ACC112 (cell line): ENCODE measurements at regions not wholly inside any gene's neighbourhood (a gene's known extent, or its start where the extent isn't known, plus 50 kb on each side); places are given as distances from the start of the nearest gene placed in this dataset.
"Not testable (repeated sequence)": the region's sequence is repeated elsewhere in the genome, so short reads cannot be mapped to it uniquely, and the experiment has no call there.

ENCODE experiments used
- H2AFZ ChIP-seq: fragments of 200-600 bp; sonication (generic); one replicate; pipeline ENCODE4 v1.6.0; 2017; ENCODE audit warnings: antibody characterized with exemption, low read length; ENCODE audit not compliant: unreplicated experiment
- H3K27ac ChIP-seq: fragments of 200-600 bp; sonication (generic); 2 replicates; pipeline ENCODE4 v1.5.1; 2014; ENCODE audit warnings: low read depth, mild to moderate bottlenecking, antibody characterized with exemption, low read length, moderate library complexity
- H3K27me3 ChIP-seq: fragments of 200-600 bp; sonication (generic); 2 replicates; pipeline ENCODE4 v1.6.1; 2014; ENCODE audit warnings: mild to moderate bottlenecking, antibody characterized with exemption, low read length, moderate library complexity, mixed read lengths; ENCODE audit not compliant: insufficient read depth
- H3K36me3 ChIP-seq: fragments of 200-600 bp; sonication (generic); 2 replicates; pipeline ENCODE4 v1.6.1; 2016; ENCODE audit warnings: mild to moderate bottlenecking, antibody characterized with exemption, low read length, moderate library complexity, mixed read lengths; ENCODE audit not compliant: insufficient read depth
- H3K4me1 ChIP-seq: fragments of 200-600 bp; sonication (generic); one replicate; pipeline ENCODE4 v1.6.1; 2016; ENCODE audit warnings: low read length, mixed read lengths; ENCODE audit not compliant: insufficient read depth, unreplicated experiment, control insufficient read depth
- H3K4me3 ChIP-seq: fragments of 200-600 bp; sonication (generic); 2 replicates; pipeline ENCODE4 v1.5.1; 2014; ENCODE audit warnings: mild to moderate bottlenecking, low read depth, low read length
- H3K79me2 ChIP-seq: fragments of 200-600 bp; sonication (generic); one replicate; pipeline ENCODE4 v1.6.0; 2016; ENCODE audit warnings: low read length; ENCODE audit not compliant: control insufficient read depth, unreplicated experiment, insufficient read depth

DNA sequence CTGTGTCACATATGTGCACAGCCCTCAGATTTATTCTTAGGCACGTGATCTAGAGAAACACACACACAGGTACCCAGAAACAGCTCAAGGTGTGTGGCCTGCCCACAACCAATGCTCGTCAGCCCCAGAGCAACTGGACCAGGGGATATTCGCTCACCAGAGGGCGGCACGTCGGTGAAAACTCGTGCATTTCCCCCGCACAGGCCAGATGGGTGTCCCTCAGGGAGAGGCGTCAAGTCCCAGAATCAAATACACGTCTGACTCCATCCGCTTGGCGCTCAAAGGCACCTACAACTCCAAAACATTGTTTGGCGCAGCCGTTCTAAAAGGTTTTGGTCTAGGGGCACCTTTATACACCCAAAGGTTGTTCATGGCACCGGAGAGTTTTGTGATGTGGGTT lies 429.0 kb downstream of the BRD1 start:
- Histone ChIP-seq H3K27me3 (no peaks in the 10 kb centered on the region), H3K79me2 (no peaks in the 10 kb centered on the region), H3K27ac (no peak overlapping the region), H3K4me3 (no peak overlapping the region), H3K36me3 (no peaks in the 10 kb centered on the region), H2AFZ (no peak overlapping the region), H3K4me1 (no peaks in the 10 kb centered on the region)

DNA sequence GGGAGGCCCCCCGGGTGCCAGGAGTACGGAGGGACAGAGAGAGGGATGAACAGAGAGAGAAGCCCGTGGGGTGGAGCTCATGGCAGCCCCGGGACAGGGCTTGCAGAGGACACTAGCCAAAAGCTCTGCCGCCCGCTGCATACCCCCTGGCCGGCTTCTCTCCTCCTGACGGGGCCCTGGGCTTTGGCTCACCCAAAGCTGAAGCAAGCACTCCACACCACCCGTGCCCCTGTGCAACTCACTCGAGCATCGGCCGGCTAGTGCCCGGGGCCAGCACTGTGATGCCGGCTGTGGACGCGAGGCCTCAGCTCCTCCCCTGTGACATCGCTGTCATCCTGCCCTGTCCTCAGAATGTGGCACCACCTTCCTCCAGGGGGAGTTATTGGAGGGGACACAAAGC lies 429.6 kb downstream of the BRD1 start:
- Histone ChIP-seq H3K27ac (no peak overlapping the region), H3K4me1 (no peaks in the 10 kb centered on the region), H3K4me3 (no peak overlapping the region), H2AFZ (no peak overlapping the region), H3K27me3 (no peaks in the 10 kb centered on the region), H3K36me3 (no peaks in the 10 kb centered on the region), H3K79me2 (no peaks in the 10 kb centered on the region)

DNA sequence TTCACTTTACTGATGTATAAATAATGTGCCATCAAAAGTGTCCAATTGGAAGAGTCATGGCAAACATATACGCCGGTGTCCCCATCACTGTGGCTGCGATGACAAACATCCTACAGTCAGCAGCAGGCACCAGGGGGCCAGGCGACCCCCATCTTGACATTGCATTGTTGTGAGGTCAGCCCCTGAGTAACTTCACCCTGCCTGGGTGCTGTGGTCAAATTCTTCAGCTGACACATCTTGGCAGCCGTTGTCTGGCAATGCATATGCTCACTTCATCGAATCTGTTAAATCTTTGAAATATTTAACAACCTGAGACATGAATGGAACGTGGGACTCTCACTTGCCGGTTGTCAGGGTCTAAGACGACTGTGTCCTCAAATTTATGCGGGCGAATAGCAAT lies 430.9 kb downstream of the BRD1 start:
- Histone ChIP-seq H3K27me3 (no peaks in the 10 kb centered on the region), H2AFZ (no peak overlapping the region), H3K27ac (no peak overlapping the region), H3K36me3 (no peaks in the 10 kb centered on the region), H3K4me3 (no peak overlapping the region), H3K4me1 (no peaks in the 10 kb centered on the region), H3K79me2 (no peaks in the 10 kb centered on the region)

DNA sequence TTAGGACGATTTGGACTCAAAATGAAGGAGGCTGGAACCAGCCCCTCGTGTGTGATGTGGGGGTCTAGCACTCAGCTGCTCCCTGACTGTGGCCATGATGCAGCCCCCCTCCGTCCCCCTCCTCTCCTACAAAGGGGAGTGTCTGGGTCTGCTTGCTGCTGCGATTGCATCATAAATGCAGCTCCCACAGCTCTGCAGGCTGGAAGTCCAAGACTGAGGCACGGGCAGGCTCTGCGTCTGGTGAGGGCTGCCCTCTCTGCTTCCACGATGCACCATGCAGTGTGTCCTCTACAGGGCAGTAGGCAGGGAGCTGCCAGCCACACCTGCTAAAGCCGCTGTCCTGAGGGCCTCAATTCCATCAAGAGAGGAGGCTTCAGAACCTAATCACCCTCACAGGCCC lies 432.1 kb downstream of the BRD1 start:
- Histone ChIP-seq H3K79me2 (no peaks in the 10 kb centered on the region), H2AFZ (no peak overlapping the region), H3K4me1 (no peaks in the 10 kb centered on the region), H3K4me3 (no peak overlapping the region), H3K27me3 (no peaks in the 10 kb centered on the region), H3K27ac (no peak overlapping the region), H3K36me3 (no peaks in the 10 kb centered on the region)

DNA sequence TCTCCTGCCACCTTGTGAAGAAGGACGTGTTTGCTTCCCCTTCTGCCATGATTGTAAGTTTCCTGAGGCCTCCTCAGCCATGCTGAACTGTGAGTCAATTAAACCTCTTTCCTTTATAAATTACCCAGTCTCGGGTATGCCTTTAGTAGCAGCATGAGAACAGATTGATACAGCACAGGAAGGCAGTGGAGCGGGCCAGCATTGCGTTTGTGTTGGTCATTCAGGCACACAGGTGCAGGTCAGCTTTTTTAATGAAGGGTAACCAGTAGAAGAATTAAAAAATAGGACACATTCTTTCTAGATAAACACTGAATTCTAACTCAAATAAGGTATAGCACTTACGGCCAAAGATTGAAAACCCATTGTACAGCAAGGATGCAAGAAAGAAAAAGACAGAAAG lies 432.6 kb downstream of the BRD1 start:
- H2AFZ ChIP-seq, H3K79me2 ChIP-seq, H3K27ac ChIP-seq, H3K36me3 ChIP-seq, H3K4me3 ChIP-seq, H3K27me3 ChIP-seq, H3K4me1 ChIP-seq: not testable (repeated sequence)

DNA sequence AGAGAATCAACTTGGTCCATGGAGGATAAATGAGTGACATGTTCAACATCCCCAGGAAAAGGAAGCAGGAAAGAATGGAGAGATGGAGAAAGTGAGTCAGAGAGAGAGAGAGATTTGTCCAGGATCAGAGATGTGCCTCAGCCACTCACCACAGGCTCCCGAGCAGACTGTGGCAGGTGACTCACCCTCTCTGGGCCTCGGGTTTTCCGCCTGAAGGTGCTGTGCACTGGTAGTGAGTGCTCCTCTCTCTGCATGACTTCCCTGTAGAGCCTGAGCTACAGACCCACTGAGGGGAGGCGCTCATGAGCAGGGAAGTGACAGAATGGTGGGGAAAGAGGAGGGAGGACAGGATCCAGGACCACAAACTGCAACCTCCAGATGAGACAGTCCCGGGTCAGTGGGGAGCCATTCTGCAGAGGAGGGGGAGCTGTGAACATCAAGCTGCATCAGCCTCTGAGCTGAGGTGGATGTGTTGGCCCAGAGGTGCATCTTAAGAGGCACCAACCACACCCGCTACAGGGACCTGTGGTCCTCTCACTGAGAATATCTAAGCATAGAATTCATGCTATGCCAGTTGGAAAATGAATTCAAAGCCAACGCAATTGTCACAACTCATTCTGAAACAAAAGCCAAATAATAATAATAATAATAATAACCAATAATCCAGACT lies 433.4 kb downstream of the BRD1 start:
- no peaks in the 10 kb centered on the region for H3K36me3 ChIP-seq
- H3K4me1 ChIP-seq, result no peaks in the 10 kb centered on the region
- H3K27ac ChIP-seq, result no peak overlapping the region
- H3K4me3 ChIP-seq, result no peak overlapping the region
- H3K79me2 ChIP-seq, result no peaks in the 10 kb centered on the region
- no peaks in the 10 kb centered on the region for H3K27me3 ChIP-seq
- H2AFZ ChIP-seq, result no peak overlapping the region

DNA sequence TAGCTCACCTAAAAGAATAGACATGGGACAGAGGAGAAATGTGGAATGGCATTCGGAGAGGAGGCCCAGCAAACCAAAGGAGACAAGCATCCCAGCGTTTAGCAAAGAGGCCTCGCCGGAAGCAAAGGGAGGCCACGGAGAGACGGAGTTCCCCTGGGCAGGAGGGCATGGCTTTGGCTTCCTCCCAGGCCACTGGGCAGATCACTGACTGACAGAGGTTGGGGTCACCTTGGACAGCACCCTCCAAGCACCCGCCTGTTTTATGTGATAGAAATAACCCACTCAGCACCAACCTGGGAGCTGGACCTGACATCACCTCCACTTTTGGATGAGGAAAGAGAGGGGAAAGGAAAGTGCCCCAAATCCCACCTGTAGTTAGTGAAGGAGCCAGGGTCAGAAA lies 434.1 kb downstream of the BRD1 start:
- H3K27me3 ChIP-seq, result no peaks in the 10 kb centered on the region
- H3K79me2 ChIP-seq, result no peaks in the 10 kb centered on the region
- H3K4me3 ChIP-seq, result no peak overlapping the region
- H3K27ac ChIP-seq, result no peak overlapping the region
- no peaks in the 10 kb centered on the region for H3K4me1 ChIP-seq
- no peak overlapping the region for H2AFZ ChIP-seq
- H3K36me3 ChIP-seq, result no peaks in the 10 kb centered on the region

DNA sequence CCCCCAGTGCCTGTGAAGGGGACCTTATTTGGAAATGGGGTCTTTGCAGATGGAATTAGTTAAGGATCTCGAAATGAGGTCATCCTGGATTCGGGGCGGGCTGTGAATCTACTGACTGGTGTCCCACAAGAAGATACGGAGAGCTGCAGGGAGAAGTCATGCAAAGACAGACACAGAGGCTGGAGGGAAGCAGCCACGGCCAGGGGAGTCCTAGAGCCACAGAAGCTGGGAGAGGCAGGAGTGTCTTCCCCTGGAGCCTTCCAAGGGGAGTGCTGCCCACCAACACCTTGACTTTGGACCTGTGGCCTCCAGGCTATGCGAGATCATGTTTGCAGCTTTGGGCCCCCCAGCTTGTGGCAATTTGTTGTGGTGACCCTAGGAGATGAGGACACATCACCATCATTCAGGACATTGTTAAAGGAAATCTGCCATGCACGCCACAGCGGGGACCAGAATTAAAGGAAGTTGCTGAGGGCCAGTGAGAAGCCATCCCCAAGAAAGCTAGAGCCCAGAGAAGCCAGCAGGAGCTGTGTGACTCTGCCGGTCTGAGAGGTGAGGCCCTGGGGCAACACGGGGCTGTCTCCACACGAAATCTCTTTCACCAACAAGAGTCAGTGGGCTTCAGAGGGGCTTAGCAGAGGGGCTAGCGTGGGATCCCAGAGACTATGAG lies 434.7 kb downstream of the BRD1 start:
- Histone ChIP-seq H3K4me1 (no peaks in the 10 kb centered on the region), H3K79me2 (no peaks in the 10 kb centered on the region), H2AFZ (no peak overlapping the region), H3K27me3 (no peaks in the 10 kb centered on the region), H3K4me3 (no peak overlapping the region), H3K27ac (no peak overlapping the region), H3K36me3 (no peaks in the 10 kb centered on the region)

DNA sequence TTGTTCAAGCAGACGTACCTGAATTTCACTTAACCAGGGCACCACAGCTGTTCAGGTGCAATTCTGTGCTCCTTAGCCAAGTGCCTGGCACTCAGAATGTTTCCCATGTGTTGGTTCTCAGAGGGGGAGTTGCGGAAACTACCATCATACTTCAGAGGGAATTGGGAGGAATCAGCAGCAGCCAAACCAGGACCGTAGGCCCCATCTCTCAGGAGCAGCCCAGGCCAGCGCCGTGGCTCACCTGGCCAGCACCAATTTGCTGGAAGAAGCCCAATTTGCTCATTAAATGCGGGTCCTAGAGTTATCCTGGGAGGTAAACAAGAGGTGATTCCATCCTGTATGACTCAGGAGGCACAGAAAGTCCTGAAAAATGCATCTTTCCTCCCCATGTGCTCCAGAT lies 435.4 kb downstream of the BRD1 start:
- no peak overlapping the region for H3K27ac ChIP-seq
- no peaks in the 10 kb centered on the region for H3K27me3 ChIP-seq
- H2AFZ ChIP-seq, result no peak overlapping the region
- no peaks in the 10 kb centered on the region for H3K36me3 ChIP-seq
- no peaks in the 10 kb centered on the region for H3K79me2 ChIP-seq
- no peaks in the 10 kb centered on the region for H3K4me1 ChIP-seq
- H3K4me3 ChIP-seq, result no peak overlapping the region

DNA sequence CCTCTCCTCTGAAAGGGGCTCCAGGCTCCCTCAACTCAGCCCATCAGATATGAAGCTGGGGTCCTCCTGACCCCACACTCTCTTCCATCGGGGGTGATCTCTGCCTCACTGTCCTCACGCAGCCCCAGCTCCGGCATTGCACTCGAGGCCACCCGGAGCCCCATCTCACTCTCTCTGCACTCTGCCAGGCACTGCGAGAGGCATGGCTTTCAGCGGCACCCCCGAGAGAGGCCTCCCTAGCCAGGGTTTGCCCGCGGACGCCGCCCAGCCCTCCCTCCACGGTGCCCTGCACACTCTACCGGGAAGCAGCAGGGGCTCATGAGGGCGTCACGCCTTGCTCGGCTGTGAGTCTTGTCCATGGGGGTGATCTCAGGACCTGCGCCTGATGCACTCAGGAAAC lies 436.2 kb downstream of the BRD1 start:
- H3K4me3 ChIP-seq, result no peak overlapping the region
- H3K79me2 ChIP-seq, result no peaks in the 10 kb centered on the region

DNA sequence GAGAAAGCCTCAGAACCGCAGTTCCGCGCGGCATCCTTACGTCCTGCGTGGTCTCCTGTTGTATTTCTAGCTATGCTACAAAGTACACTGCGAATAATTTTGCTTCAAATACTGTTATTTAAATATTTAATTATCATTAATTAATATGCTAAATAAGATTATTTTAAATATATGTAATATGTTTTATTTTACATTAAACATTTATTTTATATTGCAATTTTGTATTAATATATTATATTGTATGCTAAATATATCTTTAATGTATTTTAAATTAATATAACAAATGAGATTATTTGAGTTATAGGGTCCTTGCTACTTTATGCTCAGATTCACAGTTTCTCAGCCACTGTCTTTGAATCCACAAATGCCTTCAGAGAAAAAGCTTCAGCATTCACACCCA lies 436.7 kb downstream of the BRD1 start:
- Histone ChIP-seq H3K79me2 (no peaks in the 10 kb centered on the region), H3K27me3 (no peaks in the 10 kb centered on the region), H3K27ac (no peak overlapping the region), H3K4me1 (no peaks in the 10 kb centered on the region), H3K4me3 (no peak overlapping the region), H2AFZ (no peak overlapping the region), H3K36me3 (no peaks in the 10 kb centered on the region)

More for the DNA sequence above, 436.2 kb downstream of the BRD1 start:
- H3K4me1 ChIP-seq, result no peaks in the 10 kb centered on the region
- H3K27me3 ChIP-seq, result no peaks in the 10 kb centered on the region
- H3K27ac ChIP-seq, result no peak overlapping the region
- no peak overlapping the region for H2AFZ ChIP-seq
- no peaks in the 10 kb centered on the region for H3K36me3 ChIP-seq
